ENCODE measurements at regions not wholly inside any gene's neighbourhood (a gene's known extent, or its start where the extent isn't known, plus 50 kb on each side); places are given as distances from the start of the nearest gene placed in this dataset.

DNA sequence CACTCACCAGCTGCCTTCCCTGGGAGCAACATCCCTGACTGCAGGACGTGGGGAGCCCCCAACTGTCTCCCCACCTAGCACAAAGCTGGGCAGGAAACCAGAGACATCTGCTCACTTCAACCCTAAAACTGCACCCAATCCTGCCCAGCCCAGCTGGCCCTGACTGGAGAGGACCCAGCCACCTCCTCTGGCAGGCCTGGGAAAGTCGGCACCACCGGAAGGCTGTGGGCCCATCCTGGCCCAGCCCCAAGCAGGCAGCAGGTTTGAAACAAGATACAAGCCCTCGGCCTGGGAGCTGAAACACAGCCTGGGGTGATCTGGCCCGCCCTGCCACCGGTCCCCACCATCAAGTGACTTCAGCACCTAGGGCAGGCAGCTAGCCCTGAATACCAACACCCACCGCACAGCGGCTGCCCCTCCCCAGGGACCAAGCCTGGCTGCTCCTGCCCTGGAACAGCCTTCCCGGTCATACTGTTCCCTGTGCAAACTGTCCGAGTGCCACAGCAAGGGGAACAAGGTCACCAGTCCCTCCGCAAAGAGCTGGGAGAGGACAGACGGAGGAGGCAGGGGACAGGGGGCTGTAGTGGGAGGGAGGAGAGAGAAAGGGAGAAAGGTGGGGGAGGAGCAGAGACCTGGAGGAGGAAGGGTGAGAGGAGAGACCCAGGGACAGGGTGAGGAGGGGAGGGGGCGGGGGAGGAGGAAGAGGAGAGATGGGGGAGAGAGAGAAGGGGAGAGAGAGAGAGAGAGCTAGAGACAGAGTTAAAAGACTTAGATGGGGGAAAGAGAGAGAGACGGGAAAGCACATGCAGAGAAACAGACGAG is 115.7 kb downstream of the RFLNA start:
- no peak for DNase-seq

GRCh38 chr12:124408822-124409517 is 114.1 kb downstream of the RFLNA start:
- no peak for DNase-seq

DNA sequence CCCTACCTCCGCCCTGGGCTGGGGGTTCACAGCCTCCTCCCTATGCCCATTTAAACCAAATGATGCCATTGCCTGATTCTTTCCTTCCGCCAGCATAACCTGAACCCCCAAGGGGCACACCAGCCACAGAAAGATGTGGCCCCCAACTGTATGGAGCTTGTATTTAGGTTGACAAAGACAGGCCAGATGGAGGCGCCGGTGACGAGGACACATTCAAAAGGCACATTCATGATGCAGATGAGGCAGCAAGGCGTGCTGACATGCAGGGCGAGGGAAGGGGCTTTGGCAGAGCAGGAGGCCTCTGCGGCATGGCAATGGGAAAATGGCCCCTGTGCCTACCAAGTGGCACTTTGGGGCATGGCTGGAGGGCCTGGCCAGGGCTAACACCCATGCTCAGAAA is 112.2 kb downstream of the RFLNA start:
- DNase-seq = no peak

- DNase-seq = no peak
These were observed 111.2 kb downstream of the RFLNA start for GRCh38 chr12:124406043-124406442.

- DNase-seq = no peak
These were observed 110.7 kb downstream of the RFLNA start for GRCh38 chr12:124405592-124405991.

DNA sequence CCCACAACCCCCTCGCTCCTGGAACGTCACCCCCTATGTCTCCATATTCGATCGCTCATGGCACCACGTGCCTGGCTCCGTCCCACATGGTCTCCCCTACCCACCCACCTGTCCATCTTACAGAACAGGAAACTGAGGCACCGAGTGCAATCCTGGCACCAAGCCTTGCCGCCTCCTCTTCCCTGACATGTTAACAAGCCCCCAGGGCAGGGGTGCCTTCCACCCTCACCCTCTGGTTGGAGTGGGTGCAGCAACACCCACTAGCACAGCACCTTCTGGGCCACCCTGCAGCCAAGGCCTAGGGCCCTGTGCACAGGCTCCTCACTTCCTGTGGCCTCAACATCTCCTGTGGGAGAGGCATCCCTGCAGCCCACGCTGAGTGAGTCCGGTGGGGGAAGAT is 110.3 kb downstream of the RFLNA start:
- DNase-seq = no peak

DNA sequence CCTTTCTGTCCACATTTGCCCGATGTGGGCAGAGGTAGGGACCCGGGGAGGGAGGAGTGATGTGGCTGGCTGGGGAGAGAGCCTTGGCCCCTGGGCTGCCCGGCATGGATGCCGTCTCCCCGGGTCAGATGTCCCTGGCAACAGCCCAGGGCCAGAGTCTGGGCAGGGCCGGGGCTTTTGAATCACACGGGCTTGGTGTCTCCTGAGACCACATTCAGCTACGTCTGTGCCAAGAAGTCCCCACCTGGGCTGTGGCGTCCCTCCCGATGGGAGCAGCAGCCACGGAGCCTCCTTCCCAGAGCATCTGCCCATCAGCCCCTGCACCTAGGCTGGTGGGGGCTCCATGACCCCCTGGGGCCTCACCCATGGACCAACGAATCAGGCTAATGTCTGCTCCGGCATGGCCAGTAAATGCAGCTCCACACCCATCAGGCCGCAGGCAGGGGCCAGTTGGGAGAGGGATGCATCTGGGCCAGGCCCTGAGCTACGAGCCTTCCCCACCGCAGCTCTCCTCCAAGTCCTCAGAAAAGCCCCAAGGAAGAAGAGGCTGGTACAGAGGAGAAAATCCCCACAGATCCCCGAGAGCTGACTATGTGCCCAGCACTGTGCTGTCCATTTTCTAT is 109.4 kb downstream of the RFLNA start:
- DNase-seq = no peak

- no peak for DNase-seq
These were observed 108.4 kb downstream of the RFLNA start for GRCh38 chr12:124403273-124403672.

GRCh38 chr12:124402248-124403066 is 107.6 kb downstream of the RFLNA start:
- no peak for DNase-seq

DNA sequence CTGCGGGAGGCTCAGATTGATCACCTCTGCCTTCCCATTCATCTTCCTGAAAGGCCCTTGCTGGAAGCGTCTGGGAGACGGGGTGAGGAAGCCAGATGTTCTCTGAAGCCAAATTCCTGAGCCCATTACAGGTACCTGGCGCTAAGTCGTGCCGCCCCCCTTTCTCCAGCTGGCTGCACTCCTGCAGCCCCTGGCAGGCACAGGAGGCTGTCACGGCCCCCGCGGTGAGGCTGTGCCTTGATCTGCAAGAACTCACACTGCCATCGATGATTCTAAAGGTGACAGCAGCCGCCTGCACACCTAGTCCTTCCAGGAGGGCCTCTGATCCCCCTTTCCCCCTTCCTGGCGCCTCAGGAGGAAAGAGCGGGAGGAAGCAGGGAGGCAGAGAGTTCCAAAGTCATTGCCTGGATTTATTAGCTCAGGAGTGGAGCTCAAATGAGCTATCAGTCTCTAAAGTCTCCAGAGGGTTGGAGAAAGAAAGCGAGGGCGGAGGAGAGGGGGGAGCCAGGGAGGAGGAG is 106.9 kb downstream of the RFLNA start:
- no peak for DNase-seq

DNA sequence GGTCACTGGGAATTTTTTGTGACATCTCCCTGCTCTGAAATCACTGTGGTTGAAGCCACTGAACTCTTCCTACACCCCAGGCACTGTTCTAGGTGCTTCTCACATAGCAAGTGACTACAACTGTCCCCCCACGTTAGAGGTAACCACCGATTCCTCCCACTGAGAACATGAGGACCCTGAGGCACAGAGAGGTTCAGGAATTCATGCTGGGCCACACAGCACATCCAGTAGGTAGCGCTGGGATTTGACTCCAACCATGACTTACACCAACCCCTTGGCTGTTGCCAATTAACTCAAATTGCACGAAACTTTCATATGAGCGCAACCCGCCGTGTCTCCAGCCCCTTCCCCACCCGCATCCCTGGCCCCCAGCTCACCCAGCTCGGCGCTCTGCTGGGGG is 105.2 kb downstream of the RFLNA start:
- no peak for DNase-seq

DNA sequence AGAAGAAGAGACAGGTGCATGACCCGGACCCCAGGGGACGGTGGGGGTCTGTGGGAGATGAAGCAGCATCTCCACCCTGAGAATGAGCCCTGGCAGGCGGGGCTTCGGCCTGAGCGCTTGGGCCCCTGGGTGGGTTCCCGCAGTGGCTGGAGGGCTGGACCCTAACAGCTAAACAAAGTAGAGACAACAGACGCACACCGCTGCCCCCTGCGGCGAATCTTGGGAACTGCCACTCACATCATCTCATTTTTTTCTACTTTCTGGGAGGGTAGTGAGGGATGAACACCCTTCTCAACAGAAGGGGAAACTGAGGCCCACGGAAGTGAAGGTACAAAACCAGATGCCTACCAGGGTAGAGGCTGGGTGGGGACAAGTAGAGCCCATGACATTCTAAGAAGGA is 104.7 kb downstream of the RFLNA start:
- DNase-seq = peak; percentile 24 to 27

GRCh38 chr12:124398578-124399227 is 103.8 kb downstream of the RFLNA start:
- no peak for DNase-seq

DNA sequence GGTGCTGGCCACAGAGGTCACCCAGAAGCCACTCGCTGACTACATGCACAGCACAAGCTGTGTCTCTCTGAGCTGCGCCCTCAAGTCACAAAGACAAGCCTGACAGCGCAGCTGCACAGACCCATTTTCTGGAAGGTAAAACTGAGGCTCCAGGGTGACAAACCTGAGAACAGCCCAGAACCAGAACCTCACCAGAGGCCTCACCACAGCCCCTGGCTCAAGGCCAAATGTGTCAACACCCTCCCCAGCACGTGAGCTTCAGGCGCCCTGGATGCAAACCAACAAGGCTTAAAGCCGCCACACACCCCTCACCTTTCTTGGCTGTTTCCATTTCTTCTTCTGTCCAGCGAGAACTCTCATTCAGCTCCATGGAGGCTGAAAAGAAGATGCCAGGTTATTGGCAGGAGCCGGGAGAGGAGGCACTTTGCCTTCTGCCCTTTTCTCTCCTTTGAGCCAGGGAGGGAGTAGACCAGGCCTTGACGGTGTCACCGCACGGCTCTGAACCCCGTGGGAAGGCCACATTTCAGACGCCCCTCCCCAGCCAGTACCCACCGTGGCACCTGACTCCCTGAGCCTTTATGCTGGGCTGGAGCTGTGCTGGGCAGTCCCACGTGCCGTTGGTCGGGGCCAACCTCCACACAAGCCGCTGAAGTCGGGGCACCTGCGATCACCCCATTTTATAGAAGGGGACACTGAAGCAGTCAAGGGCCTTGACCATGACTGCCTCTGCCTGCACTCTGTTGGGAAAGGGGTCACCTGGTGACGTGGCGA is 103.1 kb downstream of the RFLNA start:
- DNase-seq = no peak

GRCh38 chr12:124397399-124397679 is 102.4 kb downstream of the RFLNA start:
- DNase-seq = no peak

DNA sequence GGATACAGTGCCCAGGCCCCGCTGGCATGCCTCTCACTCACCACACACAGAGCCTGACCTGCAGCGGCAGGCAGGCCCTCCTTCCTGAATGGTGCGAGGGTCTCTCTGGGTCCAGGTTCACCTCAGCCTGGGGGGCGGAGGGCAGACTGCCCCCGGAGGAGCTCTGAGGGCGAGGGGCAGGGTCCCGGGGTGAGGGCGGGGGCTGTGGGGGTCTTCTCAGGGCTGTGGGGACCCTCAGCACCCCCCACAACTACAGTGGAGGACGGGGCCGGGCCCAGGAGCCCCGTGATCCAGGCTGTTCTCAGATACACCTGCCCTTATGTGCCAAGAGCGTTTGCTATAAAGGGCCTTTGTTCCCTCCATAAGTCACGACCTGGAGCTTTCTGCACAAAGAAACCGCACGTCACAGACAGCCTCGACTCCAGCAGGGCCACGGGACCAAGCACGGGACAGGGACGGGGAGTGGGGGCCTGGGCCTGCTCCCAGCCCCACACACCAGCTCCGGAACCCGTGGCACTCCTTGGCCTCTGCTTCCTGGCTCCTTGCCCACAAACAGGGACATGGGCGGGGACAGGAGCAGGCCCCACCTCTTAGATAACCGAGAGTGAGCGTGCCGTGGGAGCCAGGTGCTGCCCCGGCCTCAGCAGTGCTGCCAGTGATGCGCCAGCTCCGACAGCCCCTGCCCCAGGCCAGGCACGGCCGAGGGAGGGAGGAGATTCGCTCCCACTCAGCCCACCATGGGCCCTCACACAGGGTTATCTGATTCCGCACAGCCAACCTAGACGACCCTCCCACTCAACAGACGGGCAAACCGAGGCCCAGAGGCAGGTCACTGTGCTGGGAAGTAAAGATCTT is 101.9 kb downstream of the RFLNA start:
- DNase-seq = no peak

GRCh38 chr12:124395986-124396385 is 101.1 kb downstream of the RFLNA start:
- DNase-seq = no peak

GRCh38 chr12:124395284-124395752 is 100.4 kb downstream of the RFLNA start:
- DNase-seq = no peak

- no peak for DNase-seq
These were observed 99.7 kb downstream of the RFLNA start for GRCh38 chr12:124394462-124395128.

DNA sequence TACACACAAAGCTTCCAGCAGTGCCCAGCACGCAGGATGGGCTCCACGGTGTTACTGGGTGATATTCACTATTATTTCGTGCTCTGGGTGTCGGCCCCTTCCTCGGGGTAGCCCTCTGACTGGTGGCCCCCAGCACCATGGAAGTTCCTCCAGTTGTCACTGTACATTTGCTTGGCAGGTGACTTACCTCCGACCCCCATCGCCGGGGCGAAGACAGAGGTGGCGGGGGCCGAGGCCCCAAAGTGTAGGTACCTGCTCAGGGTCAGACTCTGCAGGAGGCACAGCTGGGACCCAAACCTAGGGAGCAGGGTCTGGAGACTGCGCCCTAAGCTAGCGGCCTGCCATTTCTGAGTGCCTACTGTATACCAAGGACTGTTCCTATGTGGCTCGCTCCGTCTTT is 98.9 kb downstream of the RFLNA start:
- no peak for DNase-seq
